Astrocyte (in vitro differentiated cells and primary cell): ENCODE measurements at regions not wholly inside any gene's neighbourhood (a gene's known extent, or its start where the extent isn't known, plus 50 kb on each side); places are given as distances from the start of the nearest gene placed in this dataset.

Source experiments
- DNase-seq: peaks from one replicate; pipeline ENCODE4 v3.0.0-alpha.2; 2010; ENCODE audit warnings: low read depth
- FAIRE-seq: peaks from 2 replicates; lab custom pipeline; 2011; peaks lifted over from hg19 to GRCh38; lab: Jason Lieb, UNC
- H2AFZ ChIP-seq: 2 replicates; pipeline ENCODE4 v1.6.0; 2012; ENCODE audit warnings: low read depth, low read length, inconsistent platforms
- H3K27ac ChIP-seq: 2 replicates; pipeline ENCODE4 v1.5.1; 2011; ENCODE audit warnings: low read depth, low read length, inconsistent platforms
- H3K27me3 ChIP-seq: 2 replicates; pipeline ENCODE4 v1.6.0; 2011; ENCODE audit warnings: low read length, inconsistent platforms; ENCODE audit not compliant: insufficient read depth
- H3K36me3 ChIP-seq: 2 replicates; pipeline ENCODE4 v1.5.1; 2011; ENCODE audit warnings: low read length, inconsistent platforms; ENCODE audit not compliant: insufficient read depth
- H3K4me1 ChIP-seq: 2 replicates; pipeline ENCODE4 v1.5.1; 2011; ENCODE audit warnings: low read length, inconsistent platforms; ENCODE audit not compliant: insufficient read depth
- H3K4me2 ChIP-seq: 2 replicates; pipeline ENCODE4 v1.6.0; 2012; ENCODE audit warnings: low read length, inconsistent platforms
- H3K4me3 ChIP-seq: 2 replicates; pipeline ENCODE4 v1.5.1; 2011; ENCODE audit warnings: low read depth, mild to moderate bottlenecking, low read length, inconsistent platforms; ENCODE audit not compliant: insufficient read depth
- H3K79me2 ChIP-seq: 2 replicates; pipeline ENCODE4 v1.6.0; 2012; ENCODE audit warnings: mild to moderate bottlenecking, low read length, inconsistent platforms; ENCODE audit not compliant: insufficient read depth
- H3K9ac ChIP-seq: 2 replicates; pipeline ENCODE4 v1.6.0; 2012; ENCODE audit warnings: mild to moderate bottlenecking, low read length, inconsistent platforms
- H3K9me3 ChIP-seq: 2 replicates; pipeline ENCODE4 v1.5.1; 2012; ENCODE audit warnings: low read depth, mild to moderate bottlenecking, low read length, inconsistent platforms; ENCODE audit not compliant: insufficient read depth
- H4K20me1 ChIP-seq: 2 replicates; pipeline ENCODE4 v1.6.0; 2012; ENCODE audit warnings: low read length, inconsistent platforms; ENCODE audit not compliant: insufficient read depth
- H3K27ac Mint-ChIP-seq: one replicate; pipeline ENCODE4 v1.8.0; 2021; ENCODE audit warnings: mild to moderate bottlenecking, mixed read lengths; ENCODE audit not compliant: unreplicated experiment
- H3K27me3 Mint-ChIP-seq: one replicate; pipeline ENCODE4 v1.8.0; 2021; ENCODE audit warnings: low read depth, mixed read lengths; ENCODE audit not compliant: unreplicated experiment
- H3K36me3 Mint-ChIP-seq: one replicate; pipeline ENCODE4 v1.8.0; 2021; ENCODE audit warnings: low read depth, mixed read lengths; ENCODE audit not compliant: unreplicated experiment
- H3K4me1 Mint-ChIP-seq: one replicate; pipeline ENCODE4 v1.8.0; 2021; ENCODE audit warnings: low read depth, mixed read lengths; ENCODE audit not compliant: unreplicated experiment
- H3K4me3 Mint-ChIP-seq: one replicate; pipeline ENCODE4 v1.8.0; 2021; ENCODE audit warnings: mild to moderate bottlenecking, moderate library complexity, mixed read lengths; ENCODE audit not compliant: unreplicated experiment
- H3K9me3 Mint-ChIP-seq: one replicate; pipeline ENCODE4 v1.8.0; 2021; ENCODE audit warnings: mild to moderate bottlenecking, mixed read lengths; ENCODE audit not compliant: unreplicated experiment
- EZH2 ChIP-seq: IDR thresholded peaks from 2 replicates; pipeline ENCODE4 v1.6.1; 2012; ENCODE audit warnings: mild to moderate bottlenecking, low read length, inconsistent platforms; ENCODE audit not compliant: insufficient read depth
- TF ChIP-seq, protein P1 (sequence below): IDR thresholded peaks from 2 replicates; pipeline ENCODE4 v1.5.1; 2011; ENCODE audit warnings: low read depth, mild to moderate bottlenecking, inconsistent platforms, low read length, moderate library complexity; ENCODE audit not compliant: insufficient read depth

DNA sequence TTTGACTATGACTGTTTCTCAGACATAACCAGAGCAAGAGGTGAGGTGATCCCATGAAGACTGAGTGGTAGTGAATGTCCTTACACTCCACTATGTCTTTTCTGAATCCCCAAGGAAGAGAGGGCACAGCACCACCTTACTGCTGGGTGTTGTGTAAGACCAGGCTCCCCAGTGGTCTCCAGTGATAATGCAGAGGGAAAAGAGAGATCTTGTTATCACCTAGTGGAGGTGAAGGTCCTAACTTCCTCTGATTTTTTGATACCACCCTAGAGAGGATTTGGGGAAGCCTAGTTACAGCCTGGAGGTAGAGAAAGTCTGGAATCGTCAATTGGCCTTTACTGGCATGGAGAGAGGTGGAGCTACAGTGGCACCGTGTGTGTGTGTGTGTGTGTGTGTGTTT is 288.0 kb upstream of the BCHE start:
- Histone ChIP-seq H3K27me3 (no peaks in the 10 kb centered on the region), H3K27ac (no peak overlapping the region), H3K36me3 (no peaks in the 10 kb centered on the region), H3K4me1 (no peaks in the 10 kb centered on the region), H2AFZ (no peak overlapping the region), H3K9ac (no peak overlapping the region), H3K4me3 (no peak overlapping the region), H3K4me2 (no peak overlapping the region), H4K20me1 (no peaks in the 10 kb centered on the region), H3K9me3 (no peaks in the 10 kb centered on the region), H3K79me2 (no peaks in the 10 kb centered on the region)
- Mint-ChIP-seq H3K36me3 (no peaks in the 10 kb centered on the region), H3K27ac (no peak overlapping the region), H3K4me1 (peaks cover 12% of the 10 kb centered on the region), H3K9me3 (no peaks in the 10 kb centered on the region), H3K4me3 (no peak overlapping the region), H3K27me3 (no peaks in the 10 kb centered on the region)
- FAIRE-seq (no peak), DNase-seq (no peak)
- TF ChIP-seq EZH2: no peak
- TF ChIP-seq, protein P1, sequence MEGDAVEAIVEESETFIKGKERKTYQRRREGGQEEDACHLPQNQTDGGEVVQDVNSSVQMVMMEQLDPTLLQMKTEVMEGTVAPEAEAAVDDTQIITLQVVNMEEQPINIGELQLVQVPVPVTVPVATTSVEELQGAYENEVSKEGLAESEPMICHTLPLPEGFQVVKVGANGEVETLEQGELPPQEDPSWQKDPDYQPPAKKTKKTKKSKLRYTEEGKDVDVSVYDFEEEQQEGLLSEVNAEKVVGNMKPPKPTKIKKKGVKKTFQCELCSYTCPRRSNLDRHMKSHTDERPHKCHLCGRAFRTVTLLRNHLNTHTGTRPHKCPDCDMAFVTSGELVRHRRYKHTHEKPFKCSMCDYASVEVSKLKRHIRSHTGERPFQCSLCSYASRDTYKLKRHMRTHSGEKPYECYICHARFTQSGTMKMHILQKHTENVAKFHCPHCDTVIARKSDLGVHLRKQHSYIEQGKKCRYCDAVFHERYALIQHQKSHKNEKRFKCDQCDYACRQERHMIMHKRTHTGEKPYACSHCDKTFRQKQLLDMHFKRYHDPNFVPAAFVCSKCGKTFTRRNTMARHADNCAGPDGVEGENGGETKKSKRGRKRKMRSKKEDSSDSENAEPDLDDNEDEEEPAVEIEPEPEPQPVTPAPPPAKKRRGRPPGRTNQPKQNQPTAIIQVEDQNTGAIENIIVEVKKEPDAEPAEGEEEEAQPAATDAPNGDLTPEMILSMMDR: no peak

DNA sequence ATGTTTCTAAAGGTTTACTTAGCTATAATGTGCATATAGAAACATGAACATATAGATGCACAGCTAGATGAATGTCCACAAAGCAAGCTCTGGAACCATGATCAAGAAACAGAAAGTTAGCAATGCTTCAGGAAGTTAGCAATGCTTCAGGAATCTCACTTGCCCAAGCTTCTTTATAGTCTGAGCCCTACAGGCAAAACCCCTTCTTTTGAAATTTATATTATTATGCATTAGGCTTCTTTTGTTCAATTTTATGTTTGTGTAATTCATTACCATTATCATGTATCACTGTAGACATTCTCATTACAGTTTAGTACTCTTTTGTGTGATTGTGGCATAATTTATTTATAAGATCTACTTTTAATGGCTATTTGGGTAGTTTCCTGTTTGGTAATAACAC is 286.4 kb upstream of the BCHE start:
- no peaks in the 10 kb centered on the region for H3K4me1 ChIP-seq
- peak; percentile 31 for DNase-seq
- peak; percentile 37 for FAIRE-seq

DNA sequence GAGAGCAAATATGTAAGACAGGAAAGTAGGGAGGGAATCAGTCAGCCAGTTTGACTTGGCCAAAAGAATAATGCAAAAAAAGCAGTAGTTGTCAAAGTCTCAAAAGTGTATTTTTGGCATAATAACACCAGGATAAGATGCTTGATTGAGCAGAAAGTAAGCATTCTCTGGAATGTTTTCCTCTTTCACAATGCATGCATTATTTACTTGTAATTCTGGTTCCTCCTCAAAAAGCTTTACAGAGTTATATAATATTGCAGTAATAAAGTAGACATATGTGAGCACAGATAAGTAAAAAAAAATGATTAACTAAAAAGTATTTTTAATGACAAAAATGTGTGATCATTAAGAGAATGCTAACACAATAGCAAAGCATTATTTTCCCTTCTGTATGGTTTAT is 285.9 kb upstream of the BCHE start:
- no peak for FAIRE-seq
- peaks cover 12% of the 10 kb centered on the region for H3K4me1 Mint-ChIP-seq
- Histone ChIP-seq H4K20me1 (no peaks in the 10 kb centered on the region), H3K4me1 (no peaks in the 10 kb centered on the region), H3K9me3 (no peaks in the 10 kb centered on the region), H3K4me3 (no peak overlapping the region), H3K36me3 (no peaks in the 10 kb centered on the region), H3K79me2 (no peaks in the 10 kb centered on the region), H3K27me3 (no peaks in the 10 kb centered on the region), H3K27ac (no peak overlapping the region), H3K9ac (no peak overlapping the region), H3K4me2 (no peak overlapping the region), H2AFZ (no peak overlapping the region)
- H3K4me3 Mint-ChIP-seq: no peak overlapping the region
- DNase-seq: no peak
- peak overlapping the region; percentile 88 for H3K27ac Mint-ChIP-seq
- no peaks in the 10 kb centered on the region for H3K36me3 Mint-ChIP-seq
- TF ChIP-seq, protein P1: no peak
- TF ChIP-seq EZH2: no peak
- no peaks in the 10 kb centered on the region for H3K9me3 Mint-ChIP-seq
- no peaks in the 10 kb centered on the region for H3K27me3 Mint-ChIP-seq

More for the DNA sequence above, 286.4 kb upstream of the BCHE start:
- Histone ChIP-seq H2AFZ (no peak overlapping the region), H3K79me2 (no peaks in the 10 kb centered on the region), H4K20me1 (no peaks in the 10 kb centered on the region), H3K36me3 (no peaks in the 10 kb centered on the region), H3K27me3 (no peaks in the 10 kb centered on the region), H3K4me2 (no peak overlapping the region), H3K9ac (no peak overlapping the region), H3K9me3 (no peaks in the 10 kb centered on the region), H3K27ac (no peak overlapping the region), H3K4me3 (no peak overlapping the region)
- Mint-ChIP-seq H3K27me3 (no peaks in the 10 kb centered on the region), H3K36me3 (no peaks in the 10 kb centered on the region), H3K4me3 (no peak overlapping the region), H3K27ac (peak overlapping the region; percentile 88), H3K4me1 (peaks cover 12% of the 10 kb centered on the region), H3K9me3 (no peaks in the 10 kb centered on the region)
- TF ChIP-seq EZH2: no peak
- TF ChIP-seq, protein P1: no peak
